H1 (cell line): ENCODE measurements at regions not wholly inside any gene's neighbourhood (a gene's known extent, or its start where the extent isn't known, plus 50 kb on each side); places are given as distances from the start of the nearest gene placed in this dataset.

Experiments
- CTCF ChIA-PET: fragments of 300-600 bp; sonication (Branson Sonifier 250); formaldehyde crosslinking; loops from one replicate; lab custom pipeline; 2021; ENCODE audit not compliant: partially characterized antibody; lab: Charles Lee
- POLR2A ChIA-PET: fragments of 300-600 bp; sonication (Branson Sonifier 250); formaldehyde crosslinking; loops from one replicate; lab custom pipeline; 2021; ENCODE audit warnings: inconsistent platforms; ENCODE audit not compliant: partially characterized antibody; lab: Charles Lee
- DNase-seq, 2 experiments: peaks; one replicate each; pipeline versions ENCODE4 v3.0.0 to v3.0.0-alpha.2; 2010 to 2022; ENCODE audit warnings: low spot score in 2 of 2, low read depth in 1 of 2, mixed read lengths in 1 of 2
- FAIRE-seq: peaks from 2 replicates; lab custom pipeline; 2011; peaks lifted over from hg19 to GRCh38; lab: Jason Lieb, UNC
- H2AFZ ChIP-seq: 2 replicates; pipeline ENCODE4 v1.8.1; 2012; ENCODE audit warnings: low read length, inconsistent platforms
- H2AK5ac ChIP-seq: 2 replicates; pipeline ENCODE4 v1.6.1; 2013; ENCODE audit warnings: low read depth, low read length
- H2BK120ac ChIP-seq: replicated peaks from 2 replicates; pipeline ENCODE3; 2013; ENCODE audit warnings: low read depth, low read length, inconsistent platforms
- H2BK12ac ChIP-seq: 2 replicates; pipeline ENCODE4 v1.6.1; 2013; ENCODE audit warnings: low read depth, low read length
- H2BK15ac ChIP-seq: 2 replicates; pipeline ENCODE4 v1.6.1; 2013; ENCODE audit warnings: low read length
- H2BK20ac ChIP-seq: 2 replicates; pipeline ENCODE4 v1.6.1; 2013; ENCODE audit warnings: low read length
- H2BK5ac ChIP-seq: 2 replicates; pipeline ENCODE4 v1.6.1; 2013; ENCODE audit warnings: low read depth, low read length
- H3K14ac ChIP-seq: 2 replicates; pipeline ENCODE4 v1.6.1; 2013; ENCODE audit warnings: inconsistent platforms; ENCODE audit not compliant: insufficient read length
- H3K18ac ChIP-seq: 2 replicates; pipeline ENCODE4 v1.6.1; 2013; ENCODE audit warnings: low read length; ENCODE audit errors: extremely low read depth
- H3K23ac ChIP-seq: 2 replicates; pipeline ENCODE4 v1.6.1; 2013; ENCODE audit warnings: inconsistent platforms; ENCODE audit not compliant: insufficient read length
- H3K23me2 ChIP-seq: 2 replicates; pipeline ENCODE4 v1.6.1; 2013; ENCODE audit warnings: low read depth, low read length
- H3K27ac ChIP-seq: 2 replicates; pipeline ENCODE4 v1.6.1; 2011; ENCODE audit warnings: low read depth, low read length, inconsistent platforms
- H3K27me3 ChIP-seq, 4 experiments: replicated peaks in 1 of 4; 1 replicate in 1 of 4; 2 replicates in 3 of 4; pipeline versions ENCODE4 v1.6.1 to v1.8.1; 2011 to 2013; ENCODE audit warnings: low read length in 3 of 4, mild to moderate bottlenecking in 3 of 4, inconsistent platforms in 2 of 4, mixed read lengths in 2 of 4, moderate library complexity in 1 of 4; ENCODE audit not compliant: control insufficient read depth in 3 of 4, insufficient read depth in 3 of 4; ENCODE audit errors: extremely low read depth in 1 of 4
- H3K36me3 ChIP-seq, 4 experiments: 2 replicates each; pipeline versions ENCODE4 v1.6.1 to v1.8.1; 2011 to 2013; ENCODE audit warnings: mild to moderate bottlenecking in 4 of 4, low read length in 3 of 4, moderate library complexity in 2 of 4, control low read depth in 1 of 4, inconsistent platforms in 1 of 4; ENCODE audit not compliant: insufficient read depth in 4 of 4, control insufficient read depth in 2 of 4
- H3K4ac ChIP-seq: replicated peaks from 2 replicates; pipeline ENCODE3; 2013; ENCODE audit warnings: low read length, low read depth, mixed read lengths, inconsistent platforms; ENCODE audit not compliant: insufficient read length
- H3K4me1 ChIP-seq, 4 experiments: replicated peaks in 1 of 4; 1 replicate in 1 of 4; 2 replicates in 3 of 4; pipeline versions ENCODE4 v1.6.1 to v1.8.1; 2011 to 2013; ENCODE audit warnings: low read length in 3 of 4, inconsistent platforms in 2 of 4, mixed read lengths in 1 of 4; ENCODE audit not compliant: insufficient read depth in 4 of 4, control insufficient read depth in 3 of 4
- H3K4me2 ChIP-seq, 2 experiments: 2 replicates each; pipeline versions ENCODE4 v1.6.1 to v1.8.1; 2011 to 2013; ENCODE audit warnings: low read depth in 2 of 2, low read length in 2 of 2, control low read depth in 1 of 2, inconsistent platforms in 1 of 2, mild to moderate bottlenecking in 1 of 2; ENCODE audit not compliant: insufficient read depth in 1 of 2
- H3K4me3 ChIP-seq, 4 experiments: fragments of 200-600, 300-600 bp in 1 of 4; sonication (generic), shearing (Covaris generic), sonication (Bioruptor Twin) in 1 of 4; 2 replicates each; pipeline versions ENCODE4 v1.5.1 to v1.8.1; 2011 to 2016; ENCODE audit warnings: low read length in 4 of 4, low read depth in 3 of 4, control low read depth in 2 of 4, inconsistent platforms in 2 of 4, mild to moderate bottlenecking in 2 of 4, mixed read lengths in 1 of 4, moderate library complexity in 1 of 4; ENCODE audit not compliant: insufficient read depth in 2 of 4; ENCODE audit errors: extremely low read depth in 1 of 4
- H3K56ac ChIP-seq: replicated peaks from 2 replicates; pipeline ENCODE3; 2013; ENCODE audit warnings: low read depth, mild to moderate bottlenecking, mixed read lengths, low read length, inconsistent platforms; ENCODE audit not compliant: insufficient read length
- H3K79me1 ChIP-seq: 2 replicates; pipeline ENCODE4 v1.6.1; 2013; ENCODE audit warnings: low read depth, low read length, control low read depth
- H3K79me2 ChIP-seq, 2 experiments: 2 replicates each; pipeline versions ENCODE4 v1.6.1 to v1.8.1; 2012 to 2013; ENCODE audit warnings: low read length in 2 of 2, mild to moderate bottlenecking in 2 of 2, inconsistent platforms in 1 of 2; ENCODE audit not compliant: insufficient read depth in 2 of 2, control insufficient read depth in 1 of 2
- H3K9ac ChIP-seq, 4 experiments: replicated peaks in 1 of 4; 1 replicate in 1 of 4; 2 replicates in 3 of 4; pipeline versions ENCODE4 v1.6.1 to v1.8.1; 2011 to 2013; ENCODE audit warnings: low read depth in 3 of 4, low read length in 3 of 4, control low read depth in 2 of 4, mild to moderate bottlenecking in 2 of 4, moderate library complexity in 2 of 4, inconsistent platforms in 1 of 4; ENCODE audit errors: extremely low read depth in 1 of 4
- H3K9me3 ChIP-seq, 2 experiments: 2 replicates each; pipeline versions ENCODE4 v1.6.1 to v1.8.1; 2012 to 2013; ENCODE audit warnings: mild to moderate bottlenecking in 2 of 2, moderate library complexity in 2 of 2, control low read depth in 1 of 2, inconsistent platforms in 1 of 2, low read depth in 1 of 2, low read length in 1 of 2, mixed read lengths in 1 of 2; ENCODE audit not compliant: insufficient read depth in 2 of 2
- H4K20me1 ChIP-seq, 2 experiments: replicated peaks in 1 of 2; 2 replicates each; pipeline versions ENCODE3 to v1.8.1; 2011 to 2013; ENCODE audit warnings: inconsistent platforms in 2 of 2, low read length in 2 of 2, mild to moderate bottlenecking in 1 of 2; ENCODE audit not compliant: insufficient read depth in 2 of 2, control insufficient read depth in 1 of 2
- H4K5ac ChIP-seq: 2 replicates; pipeline ENCODE4 v1.6.1; 2013; ENCODE audit warnings: low read length, low read depth, mixed read lengths, inconsistent platforms; ENCODE audit not compliant: insufficient read length
- H4K8ac ChIP-seq: 2 replicates; pipeline ENCODE4 v1.8.0; 2013; ENCODE audit warnings: mild to moderate bottlenecking, moderate library complexity, low read length, inconsistent platforms; ENCODE audit not compliant: insufficient read depth; ENCODE audit errors: extremely low read depth
- H4K91ac ChIP-seq: replicated peaks from 2 replicates; pipeline ENCODE3; 2013; ENCODE audit warnings: low read length, mixed read lengths, inconsistent platforms; ENCODE audit not compliant: insufficient read length
- BCL11A ChIP-seq, 2 experiments: IDR thresholded peaks; one replicate each; pipeline ENCODE4 v1.6.1; 2011; ENCODE audit warnings: low read depth in 2 of 2, low read length in 2 of 2, mild to moderate bottlenecking in 2 of 2
- CBX5 ChIP-seq: fragments of 300-800, 300-1000 bp; sonication (generic); IDR thresholded peaks from 2 replicates; pipeline ENCODE4 v1.7.1; 2016; ENCODE audit warnings: antibody characterized with exemption, low read length, low read depth
- GTF2F1 ChIP-seq: IDR thresholded peaks from 2 replicates; pipeline ENCODE4 v1.6.1; 2012; ENCODE audit warnings: low read depth, low read length, improper control_type of control experiment, borderline replicate concordance
- KDM1A ChIP-seq: fragments of 200-600, 300-600 bp; sonication (generic); IDR thresholded peaks from 2 replicates; pipeline ENCODE4 v1.7.1; 2016; ENCODE audit warnings: mild to moderate bottlenecking, low read length, borderline replicate concordance
- KDM4A ChIP-seq: IDR thresholded peaks from one replicate; pipeline ENCODE4 v1.7.1; 2012; ENCODE audit warnings: low read depth, mild to moderate bottlenecking, moderate library complexity, low read length, inconsistent platforms; ENCODE audit not compliant: severe bottlenecking
- POLR2A ChIP-seq, 2 experiments: IDR thresholded peaks; 1 replicate in 1 of 2; 2 replicates in 1 of 2; pipeline ENCODE4 v1.6.1; 2011; ENCODE audit warnings: low read depth in 2 of 2, low read length in 2 of 2, mild to moderate bottlenecking in 2 of 2; ENCODE audit errors: control extremely low read depth in 1 of 2
- RBBP5 ChIP-seq: IDR thresholded peaks from 2 replicates; pipeline ENCODE4 v1.7.1; 2012; ENCODE audit warnings: low read depth, mild to moderate bottlenecking, inconsistent platforms, low read length, moderate library complexity, borderline replicate concordance
- WGBS, 2 experiments: shearing (Covaris generic) in 1 of 2; methylation state at CpG; one replicate each; pipeline versions ENCODE4 v1.1.6 to v1.1.7; 2013 to 2015; ENCODE audit warnings: low lambda C conversion rate in 2 of 2, mixed read lengths in 2 of 2, inconsistent platforms in 1 of 2, low coverage in 1 of 2, missing lambda C conversion rate in 1 of 2; ENCODE audit not compliant: insufficient replicate concordance in 2 of 2, insufficient coverage in 1 of 2, insufficient read length in 1 of 2; ENCODE audit errors: extremely low coverage in 1 of 2, missing lambda C conversion rate in 1 of 2; 5-methylcytosine and 5-hydroxymethylcytosine counted together
- TF ChIP-seq, protein P1 (sequence below): IDR thresholded peaks from 2 replicates; pipeline ENCODE4 v1.6.1; 2011; ENCODE audit warnings: low read depth, mild to moderate bottlenecking, low read length; ENCODE audit not compliant: insufficient read depth

DNA sequence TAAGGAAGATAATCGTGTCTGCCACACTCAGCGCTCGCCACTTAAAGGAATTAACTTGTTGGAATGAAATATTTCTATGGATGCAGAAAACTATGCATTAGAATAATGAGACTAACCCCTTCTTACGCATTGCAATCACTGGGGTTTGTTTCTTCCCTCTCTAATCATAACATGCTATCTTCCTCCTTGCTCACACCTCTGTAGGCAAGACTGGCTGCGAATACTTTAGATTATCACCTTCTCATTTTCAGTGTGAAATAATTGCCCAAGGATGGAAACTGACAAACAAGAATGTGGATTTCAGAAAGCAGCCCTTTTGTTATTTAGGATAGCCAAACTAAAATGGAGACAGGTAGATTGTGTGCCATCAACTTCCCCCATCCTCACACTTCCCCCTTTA, 349.4 kb downstream of the MID1IP1 start:
- WGBS, 2 experiments = 33% methylated on average over 4 of the region's 5 CpGs; no CpG with 5 or more reads in 1 of the 2 experiments
- Histone ChIP-seq H4K91ac (no peak overlapping the region), H3K18ac (no peak overlapping the region), H2BK15ac (no peak overlapping the region), H3K23me2 (no peaks in the 10 kb centered on the region), H3K36me3 (no peaks in the 10 kb centered on the region), H3K4me2 (peak overlapping the region; percentile 39 to 42; a peak in 1 of 4 replicates), H3K4ac (no peak overlapping the region), H3K14ac (no peak overlapping the region), H4K8ac (no peak overlapping the region), H2BK20ac (no peak overlapping the region), H3K23ac (no peak overlapping the region), H2BK12ac (no peak overlapping the region), H3K79me2 (no peaks in the 10 kb centered on the region), H3K4me1 (0 out of 7 replicates have a peak, but pooled peaks cover 0 to 2% (median 0%) of the 10 kb centered on the region in 4 experiments), H2BK120ac (no peak overlapping the region), H3K27me3 (no peaks in the 10 kb centered on the region), H2AFZ (no peak overlapping the region), H3K79me1 (no peaks in the 10 kb centered on the region), H3K56ac (no peak overlapping the region), H2AK5ac (no peak overlapping the region), H3K27ac (no peak overlapping the region), H2BK5ac (no peak overlapping the region), H3K4me3 (0 out of 8 replicates have a peak overlapping the region, but pooled peaks of 1 of the 4 experiments have one; percentile 26), H4K5ac (no peak overlapping the region), H4K20me1 (no peaks in the 10 kb centered on the region), H3K9ac (no peak overlapping the region), H3K9me3 (no peaks in the 10 kb centered on the region)
- ChIA-PET POLR2A (interaction anchor here (2.0 kb wide), 1 partner anchor 344 kb away, joined by 7 read pairs; no protein-coding TSS in a partner anchor), CTCF (interaction anchor here (0.6 to 5.7 kb wide), 9 partner anchors 16 to 452 kb away, joined by 3 to 54 read pairs (median 3); no protein-coding TSS in a partner anchor)
- TF ChIP-seq, protein P1, sequence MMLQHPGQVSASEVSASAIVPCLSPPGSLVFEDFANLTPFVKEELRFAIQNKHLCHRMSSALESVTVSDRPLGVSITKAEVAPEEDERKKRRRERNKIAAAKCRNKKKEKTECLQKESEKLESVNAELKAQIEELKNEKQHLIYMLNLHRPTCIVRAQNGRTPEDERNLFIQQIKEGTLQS = no peak
- TF ChIP-seq RBBP5 (no peak), KDM1A (no peak), POLR2A (IDR thresholded peaks at IDR 0.05; ENCODE audit: control extremely low read depth in 1 of 2, low read depth in 2 of 2, low read length in 2 of 2) (no peak), BCL11A (IDR thresholded peaks at IDR 0.05; ENCODE audit: low read depth in 2 of 2, low read length in 2 of 2) (no peak), GTF2F1 (no peak), CBX5 (no peak), KDM4A (no peak)
- FAIRE-seq (no peak), DNase-seq (no peak)
